SH-SY5Y (cell line): ENCODE measurements at regions not wholly inside any gene's neighbourhood (a gene's known extent, or its start where the extent isn't known, plus 50 kb on each side); places are given as distances from the start of the nearest gene placed in this dataset.

ENCODE experiments used
- GATA2 ChIP-seq: IDR thresholded peaks from 2 replicates; pipeline ENCODE4 v1.6.1; 2011; ENCODE audit warnings: mild to moderate bottlenecking, low read depth, low read length
- GATA3 ChIP-seq: IDR thresholded peaks from 2 replicates; pipeline ENCODE4 v1.6.1; 2011; ENCODE audit warnings: low read depth, mild to moderate bottlenecking, low read length, moderate library complexity

GRCh38 chr11:110779108-110779507 lies 66.9 kb upstream of the ARHGAP20 start:
- TF ChIP-seq GATA2 (no peak), GATA3 (no peak)

- TF ChIP-seq GATA3 (no peak), GATA2 (no peak)
These were observed 66.1 kb upstream of the ARHGAP20 start for GRCh38 chr11:110778343-110778742.

- no peak for TF ChIP-seq GATA3
- no peak for TF ChIP-seq GATA2
These were observed 65.5 kb upstream of the ARHGAP20 start for GRCh38 chr11:110777775-110778174.

GRCh38 chr11:110776081-110776480 lies 63.8 kb upstream of the ARHGAP20 start:
- TF ChIP-seq GATA3, result no peak
- TF ChIP-seq GATA2, result no peak

- TF ChIP-seq GATA3, result no peak
- TF ChIP-seq GATA2, result no peak
These were observed 62.1 kb upstream of the ARHGAP20 start for GRCh38 chr11:110774138-110775014.

GRCh38 chr11:110773442-110773841 lies 61.2 kb upstream of the ARHGAP20 start:
- TF ChIP-seq GATA2 (no peak), GATA3 (no peak)

GRCh38 chr11:110772863-110773262 lies 60.6 kb upstream of the ARHGAP20 start:
- no peak for TF ChIP-seq GATA2
- no peak for TF ChIP-seq GATA3

GRCh38 chr11:110766316-110766715 lies 54.1 kb upstream of the ARHGAP20 start:
- TF ChIP-seq GATA3 (no peak), GATA2 (no peak)

- TF ChIP-seq GATA3 (no peak), GATA2 (no peak)
These were observed 52.2 kb upstream of the ARHGAP20 start for GRCh38 chr11:110764485-110764884.

- TF ChIP-seq GATA2, result no peak
- TF ChIP-seq GATA3, result no peak
These were observed 51.2 kb upstream of the ARHGAP20 start for GRCh38 chr11:110763249-110764011.

- TF ChIP-seq GATA2, result no peak
- TF ChIP-seq GATA3, result no peak
These were observed 50.4 kb upstream of the ARHGAP20 start for GRCh38 chr11:110762590-110762989.
